ENCODE measurements at regions not wholly inside any gene's neighbourhood (a gene's known extent, or its start where the extent isn't known, plus 50 kb on each side); places are given as distances from the start of the nearest gene placed in this dataset.

GRCh38 chr18:22493255-22493654 is 75.5 kb upstream of the CTAGE1 start:
- TF ChIP-seq CTCF (conservative IDR thresholded peaks at IDR 0.05; ENCODE audit: low read length) (no peak), EZH2phosphoT487 (IDR thresholded peaks at IDR 0.05; ENCODE audit: borderline replicate concordance) (no peak)
